ENCODE measurements at regions not wholly inside any gene's neighbourhood (a gene's known extent, or its start where the extent isn't known, plus 50 kb on each side); places are given as distances from the start of the nearest gene placed in this dataset.

GRCh38 chr12:67444542-67444941 lies 175.4 kb downstream of the CAND1 start:
- no peaks in the 10 kb centered on the region for H3K9me3 ChIP-seq
- intact Hi-C loops (cut with DNase I): no loop called here
- no peaks in the 10 kb centered on the region for H3K27me3 ChIP-seq
- no peak for DNase-seq (ENCODE audit: extremely low spot score in 2 of 2)
- peaks cover 17% of the 10 kb centered on the region for H3K4me1 ChIP-seq
- no peak overlapping the region for H3K27ac ChIP-seq
- no peak overlapping the region for H3K4me3 ChIP-seq
- no peak for TF ChIP-seq CTCF (IDR thresholded peaks at IDR 0.05)
- TF ChIP-seq POLR2AphosphoS5 (IDR thresholded peaks at IDR 0.05; ENCODE audit: insufficient read depth in 1 of 2, low read depth in 1 of 2): no peak
- H3K36me3 ChIP-seq: no peaks in the 10 kb centered on the region

DNA sequence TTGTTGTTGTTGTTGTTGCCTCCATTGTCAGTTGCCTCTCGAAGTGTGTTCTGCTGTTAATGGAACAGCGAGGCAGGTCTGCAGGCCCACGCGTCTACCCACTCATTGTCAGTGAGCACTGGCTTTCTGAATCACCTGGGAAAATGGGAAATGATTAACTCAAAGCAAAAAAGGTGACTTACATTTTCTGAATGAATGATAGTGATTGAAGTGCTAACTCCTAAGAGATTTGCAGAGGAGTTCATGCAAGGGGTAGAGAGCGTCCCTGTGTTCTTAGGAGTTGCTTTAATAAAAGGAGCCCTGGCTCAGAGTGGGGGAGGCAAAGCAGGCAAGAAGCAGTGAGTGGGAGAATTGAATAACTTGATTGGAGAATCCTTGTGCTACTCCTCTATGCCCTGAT lies 177.6 kb downstream of the CAND1 start:
- Histone ChIP-seq H3K4me1 (peaks cover 19% of the 10 kb centered on the region), H3K36me3 (no peaks in the 10 kb centered on the region), H3K4me3 (no peak overlapping the region), H3K27ac (no peak overlapping the region), H3K9me3 (no peaks in the 10 kb centered on the region), H3K27me3 (no peaks in the 10 kb centered on the region)
- DNase-seq (ENCODE audit: extremely low spot score in 2 of 2): no peak
- intact Hi-C loops (cut with DNase I): no loop called here
- no peak for TF ChIP-seq POLR2AphosphoS5 (IDR thresholded peaks at IDR 0.05; ENCODE audit: insufficient read depth in 1 of 2, low read depth in 1 of 2)
- TF ChIP-seq POLR2A (IDR thresholded peaks at IDR 0.05): no peak
- TF ChIP-seq CTCF (IDR thresholded peaks at IDR 0.05): no peak

DNA sequence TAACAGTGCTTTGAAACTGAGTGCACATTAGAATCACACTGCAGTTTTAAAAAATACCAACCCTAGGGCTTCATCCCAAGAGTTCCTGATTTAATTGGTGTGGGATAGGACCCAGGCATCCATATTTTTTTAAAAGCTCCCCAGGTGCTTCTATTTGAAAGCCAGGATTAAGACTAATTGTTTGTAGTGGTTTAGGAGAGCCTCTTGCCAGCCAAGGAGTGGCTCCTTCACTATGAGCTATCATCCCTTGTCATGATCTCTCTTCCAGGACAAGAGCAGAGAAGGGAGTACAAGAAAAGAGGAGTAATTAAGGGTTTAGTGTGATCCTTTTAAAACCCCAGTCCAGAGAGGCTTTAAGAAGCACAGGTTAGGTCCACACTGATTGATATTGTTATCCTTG lies 178.0 kb downstream of the CAND1 start:
- intact Hi-C loops (cut with DNase I): no loop called here
- TF ChIP-seq CTCF (IDR thresholded peaks at IDR 0.05): no peak
- H3K27ac ChIP-seq: no peak overlapping the region
- peaks cover 14% of the 10 kb centered on the region for H3K4me1 ChIP-seq
- H3K27me3 ChIP-seq: no peaks in the 10 kb centered on the region
- H3K36me3 ChIP-seq: no peaks in the 10 kb centered on the region
- no peaks in the 10 kb centered on the region for H3K9me3 ChIP-seq
- DNase-seq (ENCODE audit: extremely low spot score in 2 of 2): no peak
- no peak overlapping the region for H3K4me3 ChIP-seq

GRCh38 chr12:67449591-67450052 lies 180.5 kb downstream of the CAND1 start:
- H3K4me1 ChIP-seq: peaks cover 7% of the 10 kb centered on the region
- no peak for DNase-seq (ENCODE audit: extremely low spot score in 2 of 2)
- H3K4me3 ChIP-seq: no peak overlapping the region
- intact Hi-C loops (cut with DNase I): no loop called here
- H3K36me3 ChIP-seq: no peaks in the 10 kb centered on the region
- H3K9me3 ChIP-seq: no peaks in the 10 kb centered on the region
- H3K27me3 ChIP-seq: no peaks in the 10 kb centered on the region
- no peak for TF ChIP-seq POLR2AphosphoS5 (IDR thresholded peaks at IDR 0.05; ENCODE audit: insufficient read depth in 1 of 2, low read depth in 1 of 2)
- no peak for TF ChIP-seq POLR2A (IDR thresholded peaks at IDR 0.05)
- no peak for TF ChIP-seq CTCF (IDR thresholded peaks at IDR 0.05)
- H3K27ac ChIP-seq: no peak overlapping the region

DNA sequence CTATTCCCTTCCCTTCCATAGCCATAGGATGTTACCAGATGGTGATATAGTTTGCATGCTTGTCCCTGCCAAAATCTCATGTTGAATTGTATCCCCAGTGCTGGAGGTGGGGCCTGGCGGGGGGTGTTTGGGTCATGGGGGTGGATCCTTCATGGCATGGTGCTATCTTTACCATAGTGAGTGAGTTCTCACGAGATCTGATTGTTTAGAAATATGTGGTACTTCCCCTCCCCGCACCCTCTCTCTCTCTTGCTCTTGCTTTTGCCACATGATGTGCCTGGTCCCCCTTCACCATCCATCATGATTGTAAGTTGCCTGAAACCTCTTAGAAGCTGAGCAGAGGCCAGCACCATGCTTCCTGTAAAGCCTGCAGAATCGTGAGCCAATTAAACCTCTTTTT lies 181.3 kb downstream of the CAND1 start:
- no peaks in the 10 kb centered on the region for H3K27me3 ChIP-seq
- no peak overlapping the region for H3K4me3 ChIP-seq
- no peak overlapping the region for H3K27ac ChIP-seq
- no peaks in the 10 kb centered on the region for H3K36me3 ChIP-seq
- intact Hi-C loops (cut with DNase I): no loop called here
- no peaks in the 10 kb centered on the region for H3K9me3 ChIP-seq
- peaks cover 7% of the 10 kb centered on the region for H3K4me1 ChIP-seq
- no peak for DNase-seq (ENCODE audit: extremely low spot score in 2 of 2)
- TF ChIP-seq POLR2AphosphoS5 (IDR thresholded peaks at IDR 0.05; ENCODE audit: insufficient read depth in 1 of 2, low read depth in 1 of 2) (no peak), CTCF (IDR thresholded peaks at IDR 0.05) (no peak), POLR2A (IDR thresholded peaks at IDR 0.05) (no peak)
